GM18499 (cell line): ENCODE measurements at regions not wholly inside any gene's neighbourhood (a gene's known extent, or its start where the extent isn't known, plus 50 kb on each side); places are given as distances from the start of the nearest gene placed in this dataset.
"Not testable (repeated sequence)": the region's sequence is repeated elsewhere in the genome, so short reads cannot be mapped to it uniquely, and the experiment has no call there.

ENCODE experiments used
- ATAC-seq: cut with Tn5 transposase; IDR thresholded peaks from one replicate; pipeline ENCODE4 v1.9.1; 2021; ENCODE audit warnings: moderate number of reproducible peaks; ENCODE audit not compliant: insufficient read depth, unreplicated experiment

- not testable (repeated sequence) for ATAC-seq
These were observed 330.4 kb downstream of the ADGRD1 start for GRCh38 chr12:131283862-131284825.

- not testable (repeated sequence) for ATAC-seq
These were observed 331.5 kb downstream of the ADGRD1 start for GRCh38 chr12:131284954-131285904.

- not testable (repeated sequence) for ATAC-seq
These were observed 332.2 kb downstream of the ADGRD1 start for GRCh38 chr12:131285905-131286295.

GRCh38 chr12:131286301-131286700 is 332.6 kb downstream of the ADGRD1 start:
- not testable (repeated sequence) for ATAC-seq

GRCh38 chr12:131287015-131287937 is 333.6 kb downstream of the ADGRD1 start:
- no peak for ATAC-seq

- ATAC-seq: no peak
These were observed 334.4 kb downstream of the ADGRD1 start for GRCh38 chr12:131287938-131288764.

GRCh38 chr12:131288765-131289695 is 335.3 kb downstream of the ADGRD1 start:
- not testable (repeated sequence) for ATAC-seq

- not testable (repeated sequence) for ATAC-seq
These were observed 336.1 kb downstream of the ADGRD1 start for GRCh38 chr12:131289807-131290206.

GRCh38 chr12:131290255-131290959 is 336.7 kb downstream of the ADGRD1 start:
- no peak for ATAC-seq

GRCh38 chr12:131293071-131294015 is 339.6 kb downstream of the ADGRD1 start:
- not testable (repeated sequence) for ATAC-seq

GRCh38 chr12:131294716-131295115 is 341.0 kb downstream of the ADGRD1 start:
- ATAC-seq: not testable (repeated sequence)

GRCh38 chr12:131295117-131295516 is 341.4 kb downstream of the ADGRD1 start:
- not testable (repeated sequence) for ATAC-seq

- ATAC-seq: not testable (repeated sequence)
These were observed 341.9 kb downstream of the ADGRD1 start for GRCh38 chr12:131295559-131295958.

GRCh38 chr12:131296136-131296535 is 342.4 kb downstream of the ADGRD1 start:
- ATAC-seq: not testable (repeated sequence)

- ATAC-seq: not testable (repeated sequence)
These were observed 342.9 kb downstream of the ADGRD1 start for GRCh38 chr12:131296651-131297050.
